Esophagus muscularis mucosa (tissue), 3 donors: ENCODE measurements at regions not wholly inside any gene's neighbourhood (a gene's known extent, or its start where the extent isn't known, plus 50 kb on each side); places are given as distances from the start of the nearest gene placed in this dataset.

Experiments
- POLR2A ChIP-seq: fragments of 450-650 bp; IDR thresholded peaks from one replicate; pipeline ENCODE4 v1.6.1; 2017; ENCODE audit warnings: antibody characterized with exemption, moderate library complexity, mild to moderate bottlenecking, low read depth
- TF ChIP-seq, protein P1 (sequence below), 3 experiments: fragments of 200-600 bp in 2 of 3; fragments of 450-650 bp in 1 of 3; sonication (generic) in 2 of 3; IDR thresholded peaks; one replicate each; pipeline ENCODE4 v1.5.1; 2017 to 2019; ENCODE audit warnings: antibody characterized with exemption in 3 of 3, mild to moderate bottlenecking in 2 of 3, moderate library complexity in 1 of 3

DNA sequence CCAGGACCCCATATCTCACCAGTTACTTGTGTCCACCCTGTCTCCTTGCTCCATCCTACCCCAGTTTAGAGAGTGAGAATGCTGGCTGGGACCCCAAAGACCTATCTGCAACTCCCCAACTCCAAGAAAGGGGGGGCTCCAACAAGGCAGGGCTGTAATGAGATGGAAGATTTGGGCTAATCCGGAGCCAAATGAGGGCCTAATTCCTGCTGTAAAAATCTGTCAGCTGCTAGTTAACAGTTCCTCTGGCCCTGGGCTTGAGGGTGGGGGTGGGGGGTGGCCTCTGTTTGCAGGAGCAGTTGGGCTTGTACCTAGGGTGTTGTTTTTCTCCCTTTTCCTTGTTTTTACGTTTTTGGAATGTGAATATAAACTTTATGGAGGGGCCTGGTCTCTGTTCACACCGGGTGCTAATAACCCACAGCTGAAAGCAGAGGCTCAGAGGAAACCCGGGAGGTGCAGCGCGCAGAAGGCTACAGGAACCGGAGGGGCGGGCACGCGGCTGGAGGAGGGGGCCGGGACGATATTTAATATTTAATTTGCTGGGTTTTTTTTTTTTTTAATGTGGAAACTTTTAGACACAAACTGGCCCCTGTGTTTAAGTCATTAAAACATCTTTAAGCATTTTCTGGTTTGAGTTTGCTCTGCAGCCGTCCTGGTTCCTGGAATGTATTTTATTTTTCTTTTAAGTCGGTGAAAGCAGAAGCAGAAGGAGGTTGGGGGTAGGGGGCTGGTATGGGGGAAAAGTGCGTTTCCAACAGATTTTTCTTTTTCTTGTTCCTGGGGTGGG is 70.7 kb downstream of the NCR2 start:
- TF ChIP-seq, protein P1, sequence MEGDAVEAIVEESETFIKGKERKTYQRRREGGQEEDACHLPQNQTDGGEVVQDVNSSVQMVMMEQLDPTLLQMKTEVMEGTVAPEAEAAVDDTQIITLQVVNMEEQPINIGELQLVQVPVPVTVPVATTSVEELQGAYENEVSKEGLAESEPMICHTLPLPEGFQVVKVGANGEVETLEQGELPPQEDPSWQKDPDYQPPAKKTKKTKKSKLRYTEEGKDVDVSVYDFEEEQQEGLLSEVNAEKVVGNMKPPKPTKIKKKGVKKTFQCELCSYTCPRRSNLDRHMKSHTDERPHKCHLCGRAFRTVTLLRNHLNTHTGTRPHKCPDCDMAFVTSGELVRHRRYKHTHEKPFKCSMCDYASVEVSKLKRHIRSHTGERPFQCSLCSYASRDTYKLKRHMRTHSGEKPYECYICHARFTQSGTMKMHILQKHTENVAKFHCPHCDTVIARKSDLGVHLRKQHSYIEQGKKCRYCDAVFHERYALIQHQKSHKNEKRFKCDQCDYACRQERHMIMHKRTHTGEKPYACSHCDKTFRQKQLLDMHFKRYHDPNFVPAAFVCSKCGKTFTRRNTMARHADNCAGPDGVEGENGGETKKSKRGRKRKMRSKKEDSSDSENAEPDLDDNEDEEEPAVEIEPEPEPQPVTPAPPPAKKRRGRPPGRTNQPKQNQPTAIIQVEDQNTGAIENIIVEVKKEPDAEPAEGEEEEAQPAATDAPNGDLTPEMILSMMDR (IDR thresholded peaks at IDR 0.05): no peak
- no peak for TF ChIP-seq POLR2A
